ENCODE measurements at regions not wholly inside any gene's neighbourhood (a gene's known extent, or its start where the extent isn't known, plus 50 kb on each side); places are given as distances from the start of the nearest gene placed in this dataset.

- DNase-seq = no peak
Measured at GRCh38 chr9:131809941-131810344, 70.1 kb upstream of the RAPGEF1 start.

- no peak for DNase-seq
Measured at GRCh38 chr9:131808291-131808690, 68.4 kb upstream of the RAPGEF1 start.

- DNase-seq = no peak
Measured at GRCh38 chr9:131807144-131807983, 67.5 kb upstream of the RAPGEF1 start.

GRCh38 chr9:131805803-131806202 is 65.9 kb upstream of the RAPGEF1 start:
- DNase-seq = no peak

GRCh38 chr9:131804826-131805225 is 65.0 kb upstream of the RAPGEF1 start:
- DNase-seq = no peak

GRCh38 chr9:131803758-131804411 is 64.0 kb upstream of the RAPGEF1 start:
- DNase-seq = no peak

GRCh38 chr9:131801810-131802209 is 61.9 kb upstream of the RAPGEF1 start:
- DNase-seq = no peak

- no peak for DNase-seq
Measured at GRCh38 chr9:131800843-131801242, 61.0 kb upstream of the RAPGEF1 start.

- no peak for DNase-seq
Measured at GRCh38 chr9:131800366-131800765, 60.5 kb upstream of the RAPGEF1 start.

GRCh38 chr9:131799177-131799823 is 59.4 kb upstream of the RAPGEF1 start:
- DNase-seq = peak; percentile 24

GRCh38 chr9:131798246-131798645 is 58.4 kb upstream of the RAPGEF1 start:
- no peak for DNase-seq

GRCh38 chr9:131794393-131794792 is 54.5 kb upstream of the RAPGEF1 start:
- no peak for DNase-seq

GRCh38 chr9:131791542-131792254 is 51.8 kb upstream of the RAPGEF1 start:
- DNase-seq = no peak

Data from CD4-positive, alpha-beta T cell treated with Interleukin-17A for 1 hour (primary cell).